ENCODE measurements at regions not wholly inside any gene's neighbourhood (a gene's known extent, or its start where the extent isn't known, plus 50 kb on each side); places are given as distances from the start of the nearest gene placed in this dataset.
"Not testable (repeated sequence)": the region's sequence is repeated elsewhere in the genome, so short reads cannot be mapped to it uniquely, and the experiment has no call there.

DNA sequence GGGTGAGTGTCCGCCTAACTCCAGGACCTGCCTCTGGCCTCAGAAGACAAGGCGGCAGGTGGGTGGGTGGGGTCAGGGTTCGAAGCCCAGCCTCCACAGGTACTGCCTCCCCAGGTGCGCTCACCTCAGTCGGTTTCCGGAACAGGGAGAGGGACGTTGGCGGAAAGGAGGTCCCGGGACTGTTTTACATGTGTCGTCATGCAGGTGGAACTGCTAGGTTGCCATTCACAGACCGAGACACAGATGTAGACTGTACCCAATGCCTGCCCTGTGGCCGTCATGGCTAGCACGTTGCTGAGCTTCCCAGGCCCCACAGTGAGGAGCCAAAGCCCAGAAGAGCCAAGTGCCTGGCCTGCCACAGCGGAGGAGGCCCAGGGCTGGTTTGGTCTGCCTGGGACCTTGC is 284.0 kb upstream of the HS6ST1 start:
- H3K4me1 ChIP-seq (ENCODE audit: control insufficient read depth in 2 of 2, insufficient read depth in 2 of 2, low read length in 2 of 2) = peaks cover 5 to 42% of the 10 kb centered on the region in 2 donors
- WGBS = 98% methylated on average over 14 of the region's 14 CpGs
- no peaks in the 10 kb centered on the region for H3K36me3 ChIP-seq (ENCODE audit: control insufficient read depth in 2 of 2, insufficient read depth in 2 of 2, low read length in 1 of 2)
- no peak for DNase-seq (ENCODE audit: low read depth in 6 of 9, low spot score in 9 of 9)
- H3K9me3 ChIP-seq (ENCODE audit: control insufficient read depth in 2 of 2, insufficient read depth in 1 of 2, low read length in 1 of 2) = no peaks in the 10 kb centered on the region
- no peak overlapping the region for H3K27ac ChIP-seq (ENCODE audit: low read depth in 1 of 2, low read length in 1 of 2)
- no peaks in the 10 kb centered on the region for H3K27me3 ChIP-seq (ENCODE audit: control insufficient read depth in 2 of 2, insufficient read depth in 1 of 2, low read length in 1 of 2)
- H3K4me3 ChIP-seq (ENCODE audit: low read length in 2 of 2) = no peak overlapping the region

- Histone ChIP-seq H3K4me1 (ENCODE audit: control insufficient read depth in 2 of 2, insufficient read depth in 2 of 2, low read length in 2 of 2) (peaks cover 5 to 42% of the 10 kb centered on the region in 2 donors), H3K27ac (ENCODE audit: low read depth in 1 of 2, low read length in 1 of 2) (no peak overlapping the region), H3K27me3 (ENCODE audit: control insufficient read depth in 2 of 2, insufficient read depth in 1 of 2, low read length in 1 of 2) (no peaks in the 10 kb centered on the region), H3K36me3 (ENCODE audit: control insufficient read depth in 2 of 2, insufficient read depth in 2 of 2, low read length in 1 of 2) (no peaks in the 10 kb centered on the region), H3K4me3 (ENCODE audit: low read length in 2 of 2) (no peak overlapping the region), H3K9me3 (ENCODE audit: control insufficient read depth in 2 of 2, insufficient read depth in 1 of 2, low read length in 1 of 2) (no peaks in the 10 kb centered on the region)
- peak in 1 of 9 donors; percentile 31 for DNase-seq (ENCODE audit: low read depth in 6 of 9, low spot score in 9 of 9)
- WGBS = 88% methylated on average over 14 of the region's 14 CpGs
Observed at GRCh38 chr2:128603411-128603924, 284.8 kb upstream of the HS6ST1 start.

- WGBS = 95% methylated on average over 2 of the region's 2 CpGs
- H3K27me3 ChIP-seq (ENCODE audit: control insufficient read depth in 2 of 2, insufficient read depth in 1 of 2, low read length in 1 of 2) = no peaks in the 10 kb centered on the region
- no peak for DNase-seq (ENCODE audit: low read depth in 6 of 9, low spot score in 9 of 9)
- no peaks in the 10 kb centered on the region for H3K9me3 ChIP-seq (ENCODE audit: control insufficient read depth in 2 of 2, insufficient read depth in 1 of 2, low read length in 1 of 2)
- no peaks in the 10 kb centered on the region for H3K36me3 ChIP-seq (ENCODE audit: control insufficient read depth in 2 of 2, insufficient read depth in 2 of 2, low read length in 1 of 2)
- no peak overlapping the region for H3K4me3 ChIP-seq (ENCODE audit: low read length in 2 of 2)
- H3K27ac ChIP-seq (ENCODE audit: low read depth in 1 of 2, low read length in 1 of 2) = no peak overlapping the region
- H3K4me1 ChIP-seq (ENCODE audit: control insufficient read depth in 2 of 2, insufficient read depth in 2 of 2, low read length in 2 of 2) = peaks cover 5 to 42% of the 10 kb centered on the region in 2 donors
Observed at GRCh38 chr2:128604045-128604444, 285.4 kb upstream of the HS6ST1 start.

DNA sequence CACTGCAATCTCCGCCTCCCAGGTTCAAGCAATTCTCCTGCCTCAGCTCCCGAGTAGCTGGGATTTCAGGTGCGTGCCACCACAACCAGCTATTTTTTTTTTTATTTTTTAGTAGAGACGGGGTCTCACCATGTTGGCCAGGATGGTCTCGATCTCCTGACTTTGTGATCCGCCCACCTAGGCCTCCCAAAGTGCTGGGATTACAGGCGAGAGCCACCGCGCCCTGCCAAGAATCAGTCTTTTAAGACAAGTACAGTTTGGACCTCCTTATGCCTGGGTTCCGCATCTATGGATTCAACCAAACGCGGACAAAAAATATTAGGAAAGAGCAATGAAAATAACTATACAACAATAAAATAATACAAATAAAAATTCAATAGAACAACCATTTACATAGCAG is 285.9 kb upstream of the HS6ST1 start:
- DNase-seq (ENCODE audit: low read depth in 6 of 9, low spot score in 9 of 9); H3K4me3 ChIP-seq (ENCODE audit: low read length in 2 of 2); H3K27ac ChIP-seq (ENCODE audit: low read depth in 1 of 2, low read length in 1 of 2); H3K9me3 ChIP-seq (ENCODE audit: control insufficient read depth in 2 of 2, insufficient read depth in 1 of 2, low read length in 1 of 2); H3K36me3 ChIP-seq (ENCODE audit: control insufficient read depth in 2 of 2, insufficient read depth in 2 of 2, low read length in 1 of 2); H3K27me3 ChIP-seq (ENCODE audit: control insufficient read depth in 2 of 2, insufficient read depth in 1 of 2, low read length in 1 of 2): not testable (repeated sequence)
- H3K4me1 ChIP-seq (ENCODE audit: control insufficient read depth in 2 of 2, insufficient read depth in 2 of 2, low read length in 2 of 2) = peaks cover 4 to 38% of the 10 kb centered on the region in 2 donors
- 98% methylated on average over 12 of the region's 12 CpGs for WGBS

DNA sequence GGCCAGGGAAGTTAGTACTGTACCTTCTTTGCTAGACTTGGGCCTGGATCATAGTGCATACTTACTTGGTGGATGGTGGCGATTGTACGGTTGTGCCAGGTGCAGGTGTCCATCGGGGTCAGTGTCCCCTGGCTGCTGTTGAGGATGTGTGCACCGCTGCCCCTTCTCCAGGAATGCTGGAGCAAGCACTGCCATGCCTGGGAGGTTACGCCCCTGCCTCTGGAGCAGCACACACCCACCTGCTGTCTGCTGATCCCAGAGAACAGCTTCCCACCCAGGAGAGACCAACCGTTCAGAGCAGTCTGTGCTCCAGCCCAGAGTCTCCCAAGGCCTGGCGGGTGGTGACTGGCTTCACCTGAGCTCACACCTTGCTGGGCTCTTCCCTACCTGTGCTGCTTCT is 286.8 kb upstream of the HS6ST1 start:
- WGBS = 97% methylated on average over 7 of the region's 7 CpGs

GRCh38 chr2:128605931-128606330 is 287.3 kb upstream of the HS6ST1 start:
- WGBS = 97% methylated on average over 13 of the region's 13 CpGs
- no peak for DNase-seq (ENCODE audit: low read depth in 6 of 9, low spot score in 9 of 9)
- no peaks in the 10 kb centered on the region for H3K36me3 ChIP-seq (ENCODE audit: control insufficient read depth in 2 of 2, insufficient read depth in 2 of 2, low read length in 1 of 2)

More for the DNA sequence above, 286.8 kb upstream of the HS6ST1 start:
- H3K27me3 ChIP-seq (ENCODE audit: control insufficient read depth in 2 of 2, insufficient read depth in 1 of 2, low read length in 1 of 2) = no peaks in the 10 kb centered on the region
- DNase-seq (ENCODE audit: low read depth in 6 of 9, low spot score in 9 of 9) = no peak
- no peak overlapping the region for H3K27ac ChIP-seq (ENCODE audit: low read depth in 1 of 2, low read length in 1 of 2)
- H3K9me3 ChIP-seq (ENCODE audit: control insufficient read depth in 2 of 2, insufficient read depth in 1 of 2, low read length in 1 of 2) = no peaks in the 10 kb centered on the region
- H3K4me1 ChIP-seq (ENCODE audit: control insufficient read depth in 2 of 2, insufficient read depth in 2 of 2, low read length in 2 of 2) = peaks cover 0 to 30% of the 10 kb centered on the region in 2 donors
- no peak overlapping the region for H3K4me3 ChIP-seq (ENCODE audit: low read length in 2 of 2)
- H3K36me3 ChIP-seq (ENCODE audit: control insufficient read depth in 2 of 2, insufficient read depth in 2 of 2, low read length in 1 of 2) = no peaks in the 10 kb centered on the region

GRCh38 chr2:128606837-128607236 is 288.2 kb upstream of the HS6ST1 start:
- WGBS = 90% methylated on average over 6 of the region's 6 CpGs
- no peak for DNase-seq (ENCODE audit: low read depth in 6 of 9, low spot score in 9 of 9)
- H3K4me1 ChIP-seq (ENCODE audit: control insufficient read depth in 2 of 2, insufficient read depth in 2 of 2, low read length in 2 of 2) = peaks cover 0 to 18% of the 10 kb centered on the region in 2 donors
- H3K27ac ChIP-seq (ENCODE audit: low read depth in 1 of 2, low read length in 1 of 2) = no peak overlapping the region
- no peaks in the 10 kb centered on the region for H3K27me3 ChIP-seq (ENCODE audit: control insufficient read depth in 2 of 2, insufficient read depth in 1 of 2, low read length in 1 of 2)
- no peaks in the 10 kb centered on the region for H3K9me3 ChIP-seq (ENCODE audit: control insufficient read depth in 2 of 2, insufficient read depth in 1 of 2, low read length in 1 of 2)
- no peak overlapping the region for H3K4me3 ChIP-seq (ENCODE audit: low read length in 2 of 2)
- no peaks in the 10 kb centered on the region for H3K36me3 ChIP-seq (ENCODE audit: control insufficient read depth in 2 of 2, insufficient read depth in 2 of 2, low read length in 1 of 2)

More at GRCh38 chr2:128605931-128606330, 287.3 kb upstream of the HS6ST1 start:
- H3K27ac ChIP-seq (ENCODE audit: low read depth in 1 of 2, low read length in 1 of 2) = no peak overlapping the region
- H3K9me3 ChIP-seq (ENCODE audit: control insufficient read depth in 2 of 2, insufficient read depth in 1 of 2, low read length in 1 of 2) = no peaks in the 10 kb centered on the region
- H3K4me1 ChIP-seq (ENCODE audit: control insufficient read depth in 2 of 2, insufficient read depth in 2 of 2, low read length in 2 of 2) = peaks cover 0 to 25% of the 10 kb centered on the region in 2 donors
- H3K27me3 ChIP-seq (ENCODE audit: control insufficient read depth in 2 of 2, insufficient read depth in 1 of 2, low read length in 1 of 2) = no peaks in the 10 kb centered on the region
- H3K4me3 ChIP-seq (ENCODE audit: low read length in 2 of 2) = no peak overlapping the region

DNA sequence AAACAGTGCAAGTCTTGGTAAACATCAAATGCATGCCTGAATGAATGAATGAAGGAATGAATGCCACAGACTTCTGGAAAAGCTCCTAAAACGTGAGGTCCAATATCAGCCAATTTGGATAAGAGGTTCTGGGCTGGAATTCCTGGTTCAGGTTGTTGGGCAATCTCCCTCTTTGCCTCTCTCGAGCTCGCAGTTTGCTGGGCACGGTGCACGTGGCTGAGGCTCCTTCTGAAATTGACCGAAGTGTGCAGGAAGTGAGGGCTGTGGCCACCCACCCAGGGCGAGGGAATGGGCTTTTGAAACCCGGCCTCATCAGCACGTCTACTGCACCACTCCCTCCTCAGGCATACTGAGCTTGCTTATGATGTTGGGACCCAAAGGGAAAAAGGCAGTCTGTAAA is 288.8 kb upstream of the HS6ST1 start:
- no peak for DNase-seq (ENCODE audit: low read depth in 6 of 9, low spot score in 9 of 9)
- Histone ChIP-seq H3K4me1 (ENCODE audit: control insufficient read depth in 2 of 2, insufficient read depth in 2 of 2, low read length in 2 of 2) (peaks cover 0 to 18% of the 10 kb centered on the region in 2 donors), H3K9me3 (ENCODE audit: control insufficient read depth in 2 of 2, insufficient read depth in 1 of 2, low read length in 1 of 2) (no peaks in the 10 kb centered on the region), H3K27ac (ENCODE audit: low read depth in 1 of 2, low read length in 1 of 2) (no peak overlapping the region), H3K36me3 (ENCODE audit: control insufficient read depth in 2 of 2, insufficient read depth in 2 of 2, low read length in 1 of 2) (no peaks in the 10 kb centered on the region), H3K27me3 (ENCODE audit: control insufficient read depth in 2 of 2, insufficient read depth in 1 of 2, low read length in 1 of 2) (no peaks in the 10 kb centered on the region), H3K4me3 (ENCODE audit: low read length in 2 of 2) (no peak overlapping the region)
- 76% methylated on average over 9 of the region's 9 CpGs for WGBS

- Histone ChIP-seq H3K27me3 (ENCODE audit: control insufficient read depth in 2 of 2, insufficient read depth in 1 of 2, low read length in 1 of 2) (no peaks in the 10 kb centered on the region), H3K4me1 (ENCODE audit: control insufficient read depth in 2 of 2, insufficient read depth in 2 of 2, low read length in 2 of 2) (peaks cover 0 to 21% of the 10 kb centered on the region in 2 donors), H3K27ac (ENCODE audit: low read depth in 1 of 2, low read length in 1 of 2) (no peak overlapping the region), H3K36me3 (ENCODE audit: control insufficient read depth in 2 of 2, insufficient read depth in 2 of 2, low read length in 1 of 2) (no peaks in the 10 kb centered on the region), H3K9me3 (ENCODE audit: control insufficient read depth in 2 of 2, insufficient read depth in 1 of 2, low read length in 1 of 2) (no peaks in the 10 kb centered on the region), H3K4me3 (ENCODE audit: low read length in 2 of 2) (no peak overlapping the region)
- WGBS = 93% methylated on average over 23 of the region's 23 CpGs
- DNase-seq (ENCODE audit: low read depth in 6 of 9, low spot score in 9 of 9) = no peak
Observed at GRCh38 chr2:128607911-128608506, 289.3 kb upstream of the HS6ST1 start.

All from thymus (tissue), 11 donors.